ENCODE measurements at regions not wholly inside any gene's neighbourhood (a gene's known extent, or its start where the extent isn't known, plus 50 kb on each side); places are given as distances from the start of the nearest gene placed in this dataset.
"Not testable (repeated sequence)": the region's sequence is repeated elsewhere in the genome, so short reads cannot be mapped to it uniquely, and the experiment has no call there.

- no peak for DNase-seq
Measured at GRCh38 chr2:58720770-58721697, 479.9 kb upstream of the FANCL start.

GRCh38 chr2:58720033-58720769, 479.1 kb upstream of the FANCL start:
- no peak for DNase-seq

- no peak for DNase-seq
Measured at GRCh38 chr2:58715344-58715743, 474.2 kb upstream of the FANCL start.

GRCh38 chr2:58714238-58714637, 473.1 kb upstream of the FANCL start:
- DNase-seq: no peak

- no peak for DNase-seq
Measured at GRCh38 chr2:58710795-58711279, 469.7 kb upstream of the FANCL start.

GRCh38 chr2:58709687-58710354, 468.7 kb upstream of the FANCL start:
- no peak for DNase-seq

GRCh38 chr2:58709274-58709673, 468.1 kb upstream of the FANCL start:
- DNase-seq: no peak

- no peak for DNase-seq
Measured at GRCh38 chr2:58708565-58708964, 467.4 kb upstream of the FANCL start.

GRCh38 chr2:58702302-58702885, 461.3 kb upstream of the FANCL start:
- DNase-seq: no peak

- DNase-seq: no peak
Measured at GRCh38 chr2:58701688-58702301, 460.7 kb upstream of the FANCL start.

GRCh38 chr2:58700591-58700990, 459.5 kb upstream of the FANCL start:
- DNase-seq: no peak

- DNase-seq: no peak
Measured at GRCh38 chr2:58699411-58699810, 458.3 kb upstream of the FANCL start.

GRCh38 chr2:58698620-58699019, 457.5 kb upstream of the FANCL start:
- no peak for DNase-seq

GRCh38 chr2:58694114-58694513, 453.0 kb upstream of the FANCL start:
- DNase-seq: not testable (repeated sequence)

GRCh38 chr2:58691041-58691440, 449.9 kb upstream of the FANCL start:
- DNase-seq: not testable (repeated sequence)

- DNase-seq: no peak
Measured at GRCh38 chr2:58688813-58689212, 447.7 kb upstream of the FANCL start.

GRCh38 chr2:58686776-58687175, 445.7 kb upstream of the FANCL start:
- DNase-seq: no peak

- DNase-seq: no peak
Measured at GRCh38 chr2:58680755-58681310, 439.7 kb upstream of the FANCL start.

GRCh38 chr2:58677748-58678147, 436.6 kb upstream of the FANCL start:
- DNase-seq: no peak

GRCh38 chr2:58671675-58672074, 430.6 kb upstream of the FANCL start:
- DNase-seq: no peak

- no peak for DNase-seq
Measured at GRCh38 chr2:58669998-58670397, 428.9 kb upstream of the FANCL start.

- no peak for DNase-seq
Measured at GRCh38 chr2:58667137-58667774, 426.1 kb upstream of the FANCL start.
